ENCODE measurements at regions not wholly inside any gene's neighbourhood (a gene's known extent, or its start where the extent isn't known, plus 50 kb on each side); places are given as distances from the start of the nearest gene placed in this dataset.

- no peaks in the 10 kb centered on the region for H3K4me1 ChIP-seq (ENCODE audit: control insufficient read depth, insufficient read depth, low read length)
- H3K27me3 ChIP-seq (ENCODE audit: control insufficient read depth, insufficient read depth, low read length), result no peaks in the 10 kb centered on the region; the same call in none of the 2 replicates
- no peak overlapping the region for H3K4me3 ChIP-seq (ENCODE audit: low read depth in 2 of 2, low read length in 2 of 2)
- BruUV-seq (replicated peaks), result no TSS peak
- ATAC-seq (no peak), DNase-seq (ENCODE audit: low read depth, low spot score) (no peak)
- TF ChIP-seq REST (IDR thresholded peaks at IDR 0.05; ENCODE audit: insufficient read depth in 1 of 2, low read depth in 2 of 2, low read length in 1 of 2) (no peak), SIN3A (IDR thresholded peaks at IDR 0.05; ENCODE audit: borderline replicate concordance, insufficient read depth, low read depth, low read length) (no peak), POLR2AphosphoS5 (IDR thresholded peaks at IDR 0.05; ENCODE audit: low read depth, low read length) (no peak), TCF7L2 (IDR thresholded peaks at IDR 0.05; ENCODE audit: low read depth, low read length) (no peak), CTCF (IDR thresholded peaks at IDR 0.05) (no peak)
- intact Hi-C loops (cut with micrococcal nuclease; ENCODE audit: unreplicated experiment), result loop anchor here (10.0 kb wide), 1 partner anchor 152 kb away; no protein-coding TSS in a partner anchor
- no peaks in the 10 kb centered on the region for H3K36me3 ChIP-seq (ENCODE audit: control insufficient read depth, insufficient read depth, low read length)
- in situ Hi-C loops (cut with HindIII; ENCODE audit: low pct_unique_long_range_greater_than_20kb, low sequenced_read_pairs), result no loop called here
- CTCF ChIA-PET, result no interaction called here
- no peak overlapping the region for H3K27ac ChIP-seq (ENCODE audit: low read length)
- H3K9me3 ChIP-seq (ENCODE audit: control insufficient read depth, insufficient read depth, low read depth, low read length), result no peaks in the 10 kb centered on the region
- POLR2A ChIA-PET, result no interaction called here
These were observed 197.8 kb upstream of the MEIS1 start for GRCh38 chr2:66236816-66237802.

- ATAC-seq (no peak), DNase-seq (ENCODE audit: low read depth, low spot score) (no peak)
- intact Hi-C loops (cut with micrococcal nuclease; ENCODE audit: unreplicated experiment), result loop anchor here (10.0 kb wide), 1 partner anchor 151 kb away; no protein-coding TSS in a partner anchor
- H3K27me3 ChIP-seq (ENCODE audit: control insufficient read depth, insufficient read depth, low read length), result no peaks in the 10 kb centered on the region; the same call in 1 of the 2 replicates
- H3K36me3 ChIP-seq (ENCODE audit: control insufficient read depth, insufficient read depth, low read length), result no peaks in the 10 kb centered on the region
- TF ChIP-seq POLR2AphosphoS5 (IDR thresholded peaks at IDR 0.05; ENCODE audit: low read depth, low read length) (no peak), SIN3A (IDR thresholded peaks at IDR 0.05; ENCODE audit: borderline replicate concordance, insufficient read depth, low read depth, low read length) (no peak), REST (IDR thresholded peaks at IDR 0.05; ENCODE audit: insufficient read depth in 1 of 2, low read depth in 2 of 2, low read length in 1 of 2) (no peak), TCF7L2 (IDR thresholded peaks at IDR 0.05; ENCODE audit: low read depth, low read length) (no peak), CTCF (IDR thresholded peaks at IDR 0.05) (no peak)
- BruUV-seq (replicated peaks), result no TSS peak
- no peaks in the 10 kb centered on the region for H3K9me3 ChIP-seq (ENCODE audit: control insufficient read depth, insufficient read depth, low read depth, low read length)
- no peaks in the 10 kb centered on the region for H3K4me1 ChIP-seq (ENCODE audit: control insufficient read depth, insufficient read depth, low read length)
- in situ Hi-C loops (cut with HindIII; ENCODE audit: low pct_unique_long_range_greater_than_20kb, low sequenced_read_pairs), result no loop called here
- POLR2A ChIA-PET, result no interaction called here
- CTCF ChIA-PET, result no interaction called here
- no peak overlapping the region for H3K27ac ChIP-seq (ENCODE audit: low read length)
- H3K4me3 ChIP-seq (ENCODE audit: low read depth in 2 of 2, low read length in 2 of 2), result no peak overlapping the region
These were observed 198.7 kb upstream of the MEIS1 start for GRCh38 chr2:66236067-66236685.

Measured in Panc1 (cell line).